Panc1 (cell line): ENCODE measurements at regions not wholly inside any gene's neighbourhood (a gene's known extent, or its start where the extent isn't known, plus 50 kb on each side); places are given as distances from the start of the nearest gene placed in this dataset.

Source experiments
- ATAC-seq: fragments of 200-7000 bp; cut with Tn5 transposase; 2 replicates; pipeline ENCODE4 v1.9.1; 2020; ENCODE audit warnings: mild to moderate bottlenecking, moderate library complexity
- BruUV-seq: library from RNA; stranded (reverse); fragments of 400-500 nt; replicated peaks from 2 replicates; lab custom pipeline; 2021; lab: Mats Ljungman, UMichigan
- CTCF ChIA-PET: fragments of 300-600 bp; sonication (Branson Sonifier 250); formaldehyde crosslinking; loops from one replicate; lab custom pipeline; 2022; ENCODE audit warnings: antibody characterized with exemption; lab: Charles Lee
- POLR2A ChIA-PET: fragments of 300-600 bp; sonication (Branson Sonifier 250); formaldehyde crosslinking; loops from one replicate; lab custom pipeline; 2022; ENCODE audit warnings: antibody characterized with exemption; lab: Charles Lee
- DNase-seq: peaks from one replicate; pipeline ENCODE4 v3.0.0-alpha.2; 2010; ENCODE audit warnings: low read depth, low spot score
- H3K27ac ChIP-seq: 2 replicates; pipeline ENCODE4 v1.5.1; 2011; ENCODE audit warnings: mild to moderate bottlenecking, low read length, inconsistent platforms
- H3K27me3 ChIP-seq: fragments of 200-500 bp; sonication (Bioruptor generic); 2 replicates; pipeline ENCODE4 v1.6.0; 2014; ENCODE audit warnings: low read length, inconsistent platforms; ENCODE audit not compliant: control insufficient read depth, insufficient read depth
- H3K36me3 ChIP-seq: fragments of 200-500 bp; sonication (Bioruptor generic); 2 replicates; pipeline ENCODE4 v1.5.1; 2014; ENCODE audit warnings: inconsistent platforms, mild to moderate bottlenecking, low read length, moderate library complexity; ENCODE audit not compliant: control insufficient read depth, insufficient read depth
- H3K4me1 ChIP-seq: 2 replicates; pipeline ENCODE4 v1.5.1; 2011; ENCODE audit warnings: inconsistent platforms, mild to moderate bottlenecking, low read length, moderate library complexity; ENCODE audit not compliant: control insufficient read depth, insufficient read depth
- H3K4me3 ChIP-seq, 2 experiments: 2 replicates each; pipeline ENCODE4 v1.5.1; 2011 to 2012; ENCODE audit warnings: low read depth in 2 of 2, low read length in 2 of 2, mild to moderate bottlenecking in 2 of 2, inconsistent platforms in 1 of 2, moderate library complexity in 1 of 2
- H3K9me3 ChIP-seq: fragments of 200-500 bp; sonication (Bioruptor generic); 2 replicates; pipeline ENCODE4 v1.5.1; 2014; ENCODE audit warnings: low read depth, mild to moderate bottlenecking, inconsistent platforms, low read length, moderate library complexity; ENCODE audit not compliant: control insufficient read depth, insufficient read depth
- CTCF ChIP-seq: fragments of 450-650 bp; IDR thresholded peaks from 2 replicates; pipeline ENCODE4 v1.5.1; 2017; ENCODE audit warnings: mild to moderate bottlenecking
- POLR2AphosphoS5 ChIP-seq: IDR thresholded peaks from 2 replicates; pipeline ENCODE4 v1.6.1; 2012; ENCODE audit warnings: mild to moderate bottlenecking, low read depth, low read length, moderate library complexity
- REST ChIP-seq, 2 experiments: IDR thresholded peaks; 2 replicates each; pipeline ENCODE4 v1.6.1; 2011 to 2012; ENCODE audit warnings: low read depth in 2 of 2, control low read depth in 1 of 2, low read length in 1 of 2, mild to moderate bottlenecking in 1 of 2, moderate library complexity in 1 of 2; ENCODE audit not compliant: insufficient read depth in 1 of 2
- SIN3A ChIP-seq: IDR thresholded peaks from 2 replicates; pipeline ENCODE4 v1.6.1; 2012; ENCODE audit warnings: low read depth, mild to moderate bottlenecking, low read length, moderate library complexity, borderline replicate concordance; ENCODE audit not compliant: insufficient read depth
- TCF7L2 ChIP-seq: IDR thresholded peaks from 2 replicates; pipeline ENCODE4 v1.6.1; 2011; ENCODE audit warnings: mild to moderate bottlenecking, low read depth, low read length, inconsistent platforms
- in situ Hi-C: cut with HindIII; loops from 2 replicates; pipeline ENCODE4 v1.10.0; 2016; ENCODE audit warnings: low sequenced_read_pairs, low pct_unique_long_range_greater_than_20kb
- intact Hi-C: fragments of 100-400 bp; cut with micrococcal nuclease; formaldehyde crosslinking; loops from one replicate; pipeline ENCODE4 v1.10.0; 2022; ENCODE audit not compliant: unreplicated experiment

- H3K4me3 ChIP-seq = no peak overlapping the region
- H3K4me1 ChIP-seq = no peaks in the 10 kb centered on the region
- in situ Hi-C loops (no loop called here), intact Hi-C loops (no loop called here)
- no peak for TF ChIP-seq TCF7L2
- no peak for TF ChIP-seq SIN3A
- TF ChIP-seq CTCF = no peak
- no peak for TF ChIP-seq POLR2AphosphoS5
- TF ChIP-seq REST (IDR thresholded peaks at IDR 0.05; ENCODE audit: insufficient read depth in 1 of 2, low read depth in 2 of 2, low read length in 1 of 2) = no peak
- H3K36me3 ChIP-seq = no peaks in the 10 kb centered on the region
- H3K9me3 ChIP-seq = no peaks in the 10 kb centered on the region
- no TSS peak for BruUV-seq
- ATAC-seq (no peak), DNase-seq (no peak)
- CTCF ChIA-PET = no interaction called here
- H3K27ac ChIP-seq = no peak overlapping the region
- POLR2A ChIA-PET = no interaction called here
- no peaks in the 10 kb centered on the region for H3K27me3 ChIP-seq
Observed at GRCh38 chr2:4832642-4833041, 859.5 kb upstream of the SOX11 start.

- POLR2A ChIA-PET = no interaction called here
- DNase-seq = no peak
- in situ Hi-C loops (no loop called here), intact Hi-C loops (no loop called here)
- no TSS peak for BruUV-seq
- H3K36me3 ChIP-seq = no peaks in the 10 kb centered on the region
- ATAC-seq = no peak
- TF ChIP-seq TCF7L2 (no peak), SIN3A (no peak), POLR2AphosphoS5 (no peak), CTCF (no peak), REST (IDR thresholded peaks at IDR 0.05; ENCODE audit: insufficient read depth in 1 of 2, low read depth in 2 of 2, low read length in 1 of 2) (no peak)
- no peak overlapping the region for H3K27ac ChIP-seq
- CTCF ChIA-PET = no interaction called here
- H3K4me3 ChIP-seq = no peak overlapping the region
- H3K27me3 ChIP-seq = no peaks in the 10 kb centered on the region
- no peaks in the 10 kb centered on the region for H3K9me3 ChIP-seq
- H3K4me1 ChIP-seq = no peaks in the 10 kb centered on the region
Observed at GRCh38 chr2:4838626-4839025, 853.6 kb upstream of the SOX11 start.
